ENCODE measurements at regions not wholly inside any gene's neighbourhood (a gene's known extent, or its start where the extent isn't known, plus 50 kb on each side); places are given as distances from the start of the nearest gene placed in this dataset.
A peak's percentile ranks its signal among the peaks of the same experiment; 100 is the strongest.
"Not testable (repeated sequence)": the region's sequence is repeated elsewhere in the genome, so short reads cannot be mapped to it uniquely, and the experiment has no call there.

DNA sequence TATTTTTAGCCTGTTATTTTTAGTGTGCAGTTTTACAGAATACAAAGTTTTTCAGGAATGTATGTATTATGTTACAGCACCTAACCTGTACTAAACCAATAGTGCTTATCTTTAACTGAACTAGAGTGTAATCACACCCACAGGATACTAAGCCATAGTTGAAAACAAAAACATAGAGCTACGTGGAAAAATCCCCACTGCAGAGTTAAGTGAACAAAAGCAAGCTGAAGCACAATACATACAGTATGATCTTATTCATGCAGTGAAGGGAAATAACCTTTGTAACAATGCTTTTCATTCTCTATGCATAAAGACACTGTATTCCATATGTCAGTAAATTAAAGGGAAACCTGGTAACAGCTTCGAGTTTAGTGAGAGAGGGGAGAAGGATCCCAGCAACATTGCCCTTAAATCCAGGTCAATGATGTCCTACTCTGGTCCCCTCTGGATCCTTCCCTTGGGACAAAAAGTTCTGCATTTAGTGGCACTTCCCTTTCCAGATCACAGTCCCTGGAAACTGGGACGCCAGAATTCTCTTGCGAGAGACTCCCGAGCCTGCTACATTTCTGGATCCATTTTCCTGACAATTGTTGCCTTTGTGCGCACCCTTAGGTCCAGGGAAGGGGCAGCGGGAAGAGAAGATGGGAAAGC is 121.3 kb upstream of the CCND2 start:
- ChIA-PET POLR2A (interaction anchor here (0.9 to 1.7 kb wide), 5 partner anchors 11 to 120 kb away, joined by 3 to 7 read pairs (median 4); no protein-coding TSS in a partner anchor), CTCF (interaction anchor here (0.7 to 5.0 kb wide), 5 partner anchors 9 to 125 kb away, joined by 3 to 21 read pairs (median 3); no protein-coding TSS in a partner anchor)
- no peaks in the 10 kb centered on the region for H3K27me3 Mint-ChIP-seq
- intact Hi-C loops (cut with micrococcal nuclease): no loop called here
- peaks cover 80% of the 10 kb centered on the region for H3K4me1 Mint-ChIP-seq (ENCODE audit: low read depth)
- H3K9me3 Mint-ChIP-seq: peaks cover 2% of the 10 kb centered on the region
- DNase-seq: no peak
- H3K4me3 Mint-ChIP-seq: no peak overlapping the region
- peak overlapping the region; percentile 90 for H3K27ac Mint-ChIP-seq
- no peaks in the 10 kb centered on the region for H3K36me3 Mint-ChIP-seq

- intact Hi-C loops (cut with micrococcal nuclease): no loop called here
- H3K4me3 Mint-ChIP-seq: no peak overlapping the region
- peaks cover 2% of the 10 kb centered on the region for H3K9me3 Mint-ChIP-seq
- ChIA-PET CTCF (interaction anchor here (0.7 to 5.0 kb wide), 5 partner anchors 8 to 125 kb away, joined by 3 to 21 read pairs (median 3); no protein-coding TSS in a partner anchor), POLR2A (interaction anchor here (0.9 to 1.7 kb wide), 5 partner anchors 10 to 120 kb away, joined by 3 to 7 read pairs (median 4); no protein-coding TSS in a partner anchor)
- peaks cover 85% of the 10 kb centered on the region for H3K4me1 Mint-ChIP-seq (ENCODE audit: low read depth)
- peak; percentile 8 for DNase-seq
- peak overlapping the region; percentile 90 for H3K27ac Mint-ChIP-seq
- H3K36me3 Mint-ChIP-seq: no peaks in the 10 kb centered on the region
- no peaks in the 10 kb centered on the region for H3K27me3 Mint-ChIP-seq
Measured at GRCh38 chr12:4151362-4152121, 122.0 kb upstream of the CCND2 start.

DNA sequence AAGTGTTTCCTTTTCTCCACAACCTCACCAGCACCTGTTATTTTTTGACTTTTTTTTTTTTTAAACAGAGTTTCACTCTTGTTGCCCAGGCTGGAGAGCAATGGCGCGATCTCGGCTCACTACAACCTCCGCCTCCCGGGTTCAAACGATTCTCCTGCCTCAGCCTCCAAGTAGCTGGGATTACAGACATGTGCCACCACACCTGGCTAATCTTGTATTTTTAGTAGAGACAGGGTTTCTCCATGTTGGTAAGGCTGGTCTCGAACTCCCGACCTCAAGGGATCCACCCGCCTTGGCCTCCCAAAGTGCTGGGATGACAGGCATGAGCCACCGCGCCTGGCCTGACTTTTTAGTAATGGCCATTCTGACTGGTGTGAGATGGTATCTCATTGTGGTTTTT is 123.2 kb upstream of the CCND2 start:
- CTCF ChIA-PET; H3K36me3 Mint-ChIP-seq; DNase-seq; H3K9me3 Mint-ChIP-seq; H3K27me3 Mint-ChIP-seq; H3K27ac Mint-ChIP-seq; intact Hi-C loops (cut with micrococcal nuclease); H3K4me3 Mint-ChIP-seq: not testable (repeated sequence)
- H3K4me1 Mint-ChIP-seq (ENCODE audit: low read depth): peaks cover 86% of the 10 kb centered on the region
- POLR2A ChIA-PET: interaction anchor here (0.6 kb wide), 1 partner anchor 126 kb away, joined by 4 read pairs; no protein-coding TSS in a partner anchor

DNA sequence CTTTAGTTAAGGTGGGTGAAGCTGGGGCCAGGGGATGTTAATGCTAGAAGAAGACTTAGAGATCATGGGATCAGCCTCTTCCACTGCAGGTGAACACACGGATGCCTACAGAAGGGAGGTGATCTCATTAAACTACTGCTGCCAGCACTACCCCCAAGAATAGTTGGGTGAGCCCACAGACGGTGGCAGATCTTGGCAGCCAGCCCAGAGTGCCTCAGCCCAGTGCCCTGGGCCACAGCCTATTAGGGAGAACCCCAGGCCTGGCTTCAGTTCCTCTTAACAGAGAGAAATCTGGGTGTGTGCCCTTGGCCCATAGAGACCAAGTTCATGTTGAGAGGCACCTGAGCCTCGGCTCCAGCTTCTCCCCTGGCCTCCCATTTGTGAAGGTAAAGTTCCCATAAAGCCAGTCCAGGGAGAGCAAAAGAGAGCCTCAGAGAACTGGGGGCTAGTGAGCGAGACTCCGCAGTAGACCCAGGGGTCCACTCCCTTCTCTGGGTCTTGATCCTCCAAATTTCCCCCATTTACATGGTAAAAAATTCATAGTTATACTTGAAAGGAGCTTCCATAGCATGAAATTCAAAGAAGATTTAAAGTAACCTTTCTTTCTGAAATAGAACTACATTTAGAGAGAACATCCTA is 125.0 kb upstream of the CCND2 start:
- DNase-seq: peak; percentile 72
- peaks cover 2% of the 10 kb centered on the region for H3K9me3 Mint-ChIP-seq
- CTCF ChIA-PET: interaction anchor here (1.2 kb wide), 1 partner anchor 36 kb away, joined by 3 read pairs; no protein-coding TSS in a partner anchor
- H3K27ac Mint-ChIP-seq: peak overlapping the region; percentile 53
- intact Hi-C loops (cut with micrococcal nuclease): loop anchor here (10.0 kb wide), 1 partner anchor 356 kb away; no protein-coding TSS in a partner anchor
- H3K4me3 Mint-ChIP-seq: no peak overlapping the region
- H3K4me1 Mint-ChIP-seq (ENCODE audit: low read depth): peaks cover 86% of the 10 kb centered on the region
- POLR2A ChIA-PET: interaction anchor here (0.6 to 9.7 kb wide), 2 partner anchors 125 to 193 kb away, joined by 3 to 205 read pairs; partner anchors contain the start of gene CCND2
- H3K36me3 Mint-ChIP-seq: no peaks in the 10 kb centered on the region
- no peaks in the 10 kb centered on the region for H3K27me3 Mint-ChIP-seq

- DNase-seq: no peak
- ChIA-PET POLR2A (interaction anchor here (0.8 to 9.7 kb wide), 11 partner anchors 8 to 127 kb away, joined by 3 to 205 read pairs (median 13); partner anchors contain the start of gene CCND2), CTCF (interaction anchor here (1.1 to 6.7 kb wide), 9 partner anchors 8 to 129 kb away, joined by 5 to 76 read pairs (median 9); no protein-coding TSS in a partner anchor)
- Mint-ChIP-seq H3K4me3 (peak overlapping the region; percentile 28), H3K4me1 (ENCODE audit: low read depth) (peaks cover 84% of the 10 kb centered on the region), H3K27ac (peak overlapping the region; percentile 91), H3K27me3 (no peaks in the 10 kb centered on the region), H3K9me3 (peaks cover 2% of the 10 kb centered on the region), H3K36me3 (no peaks in the 10 kb centered on the region)
- intact Hi-C loops (cut with micrococcal nuclease): loop anchor here (2.0 to 10.0 kb wide), 2 partner anchors 274 to 358 kb away; partner anchors contain the start of gene PARP11
Measured at GRCh38 chr12:4147031-4147481, 126.5 kb upstream of the CCND2 start.

- H3K4me3 Mint-ChIP-seq: peak overlapping the region; percentile 28
- H3K27me3 Mint-ChIP-seq: no peaks in the 10 kb centered on the region
- no peaks in the 10 kb centered on the region for H3K9me3 Mint-ChIP-seq
- H3K36me3 Mint-ChIP-seq: no peaks in the 10 kb centered on the region
- intact Hi-C loops (cut with micrococcal nuclease): loop anchor here (1.0 to 10.0 kb wide), 10 partner anchors 9 to 359 kb away; partner anchors contain the start of genes CCND2 and PARP11
- H3K4me1 Mint-ChIP-seq (ENCODE audit: low read depth): peaks cover 85% of the 10 kb centered on the region
- H3K27ac Mint-ChIP-seq: peak overlapping the region; percentile 91
- CTCF ChIA-PET: interaction anchor here (0.8 to 6.7 kb wide), 11 partner anchors 9 to 130 kb away, joined by 3 to 76 read pairs (median 8); no protein-coding TSS in a partner anchor
- DNase-seq: peak; percentile 87
- POLR2A ChIA-PET: interaction anchor here (1.2 to 9.7 kb wide), 15 partner anchors 8 to 148 kb away, joined by 3 to 205 read pairs (median 10); partner anchors contain the start of gene CCND2
Measured at GRCh38 chr12:4145990-4146859, 127.3 kb upstream of the CCND2 start.

DNA sequence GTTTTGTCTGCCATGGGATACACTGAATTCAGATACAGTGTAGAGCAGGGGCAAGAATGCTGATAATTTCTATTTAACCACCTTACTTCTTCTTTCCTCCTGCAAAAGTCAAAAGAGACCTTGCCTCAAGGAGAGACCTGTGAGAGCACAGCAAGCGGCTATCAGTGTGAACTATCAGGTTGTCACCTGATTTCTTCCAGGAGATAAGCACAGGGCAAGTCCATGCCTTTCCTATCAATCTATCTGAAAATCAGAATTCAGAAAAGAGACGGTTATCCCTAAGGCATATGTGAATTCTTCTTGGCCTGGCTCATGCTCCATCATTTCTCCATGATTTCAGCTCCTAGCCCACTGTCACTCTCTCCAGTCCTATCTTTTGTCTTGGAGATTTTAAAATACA is 128.9 kb upstream of the CCND2 start:
- H3K9me3 Mint-ChIP-seq: no peaks in the 10 kb centered on the region
- POLR2A ChIA-PET: interaction anchor here (0.8 to 9.7 kb wide), 7 partner anchors 26 to 129 kb away, joined by 3 to 205 read pairs (median 13); partner anchors contain the start of gene CCND2
- H3K4me3 Mint-ChIP-seq: no peak overlapping the region
- peak overlapping the region; percentile 91 for H3K27ac Mint-ChIP-seq
- H3K27me3 Mint-ChIP-seq: no peaks in the 10 kb centered on the region
- CTCF ChIA-PET: interaction anchor here (0.6 to 6.7 kb wide), 16 partner anchors 10 to 134 kb away, joined by 3 to 76 read pairs (median 6); partner anchors contain the start of gene CCND2
- H3K4me1 Mint-ChIP-seq (ENCODE audit: low read depth): peaks cover 90% of the 10 kb centered on the region
- H3K36me3 Mint-ChIP-seq: no peaks in the 10 kb centered on the region
- no peak for DNase-seq
- intact Hi-C loops (cut with micrococcal nuclease): loop anchor here (10.0 kb wide), 1 partner anchor 360 kb away; no protein-coding TSS in a partner anchor

DNA sequence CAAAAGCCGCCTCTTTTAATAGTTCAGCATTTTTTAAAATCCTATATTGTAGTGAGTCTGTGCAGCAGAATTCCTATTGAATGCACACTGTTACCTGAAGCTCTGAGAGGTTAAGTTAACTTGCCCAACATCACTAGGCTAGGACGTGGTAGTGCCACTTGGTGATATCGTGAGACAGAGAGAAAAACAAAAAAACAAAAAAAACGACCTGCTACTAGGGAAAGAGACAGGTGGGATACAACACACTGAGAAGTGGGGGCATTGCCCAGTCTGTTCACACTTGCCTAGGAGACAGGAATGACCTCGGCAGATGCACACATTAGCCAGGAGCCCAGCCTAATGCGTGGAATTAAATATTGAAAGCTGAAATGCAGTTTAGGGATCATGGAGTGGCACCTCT is 129.7 kb upstream of the CCND2 start:
- Mint-ChIP-seq H3K9me3 (peaks cover 5% of the 10 kb centered on the region), H3K27me3 (no peaks in the 10 kb centered on the region), H3K4me1 (ENCODE audit: low read depth) (peaks cover 93% of the 10 kb centered on the region), H3K27ac (peak overlapping the region; percentile 64), H3K4me3 (peak overlapping the region; percentile 21), H3K36me3 (no peaks in the 10 kb centered on the region)
- intact Hi-C loops (cut with micrococcal nuclease): loop anchor here (10.0 kb wide), 1 partner anchor 361 kb away; no protein-coding TSS in a partner anchor
- CTCF ChIA-PET: interaction anchor here (0.6 to 6.7 kb wide), 20 partner anchors 8 to 135 kb away, joined by 3 to 76 read pairs (median 6); partner anchors contain the start of gene CCND2
- DNase-seq: peak; percentile 45
- POLR2A ChIA-PET: interaction anchor here (0.8 to 9.7 kb wide), 5 partner anchors 26 to 130 kb away, joined by 3 to 205 read pairs (median 6); partner anchors contain the start of gene CCND2

DNA sequence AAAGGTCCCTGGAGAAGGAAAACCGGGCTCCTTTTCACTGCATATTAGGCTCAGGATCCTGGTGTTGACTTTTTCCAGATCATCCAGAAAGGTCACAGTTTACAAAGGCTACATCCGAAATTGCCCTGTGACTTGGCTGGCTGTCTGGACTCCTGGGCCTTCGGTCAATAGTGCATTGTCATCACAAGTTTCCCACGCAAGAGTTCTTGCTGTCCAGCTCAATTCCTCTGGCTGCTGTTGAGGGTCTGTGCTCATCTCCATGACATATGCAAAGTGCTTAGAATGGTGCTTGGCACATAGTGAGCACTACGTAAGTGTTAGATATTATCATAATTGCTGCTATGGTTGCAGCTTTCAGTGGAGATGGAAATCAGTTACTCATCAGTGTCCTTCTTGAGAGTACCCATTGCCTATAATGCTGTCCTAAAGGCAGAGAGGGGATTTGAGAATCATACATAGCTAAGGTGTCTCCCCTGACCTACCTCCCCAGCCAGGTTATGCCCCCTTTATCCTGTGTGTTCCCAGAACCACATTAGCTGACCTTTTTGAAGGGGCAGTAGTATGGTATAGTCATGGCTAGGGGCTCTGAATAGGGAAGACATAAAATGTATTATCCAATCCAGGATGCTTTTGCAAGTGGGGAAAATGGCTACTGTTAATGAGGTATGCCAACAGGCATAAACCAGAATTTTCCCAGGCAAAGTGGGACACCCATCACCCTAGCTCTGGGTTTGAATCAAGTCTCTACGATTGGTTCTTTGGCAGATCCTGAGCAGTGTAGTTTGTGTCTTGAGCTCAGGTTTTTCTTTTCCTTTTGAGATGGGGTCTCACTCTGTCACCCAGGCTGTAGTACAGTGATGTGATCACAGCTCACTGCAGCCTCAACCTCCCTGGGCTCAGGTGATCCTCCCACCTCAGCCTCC is 132.0 kb upstream of the CCND2 start:
- Mint-ChIP-seq H3K27me3 (no peaks in the 10 kb centered on the region), H3K4me1 (ENCODE audit: low read depth) (peaks cover 81% of the 10 kb centered on the region), H3K4me3 (no peak overlapping the region), H3K36me3 (no peaks in the 10 kb centered on the region), H3K27ac (peak overlapping the region; percentile 90), H3K9me3 (peaks cover 5% of the 10 kb centered on the region)
- ChIA-PET POLR2A (interaction anchor here (0.7 to 9.7 kb wide), 9 partner anchors 11 to 148 kb away, joined by 3 to 205 read pairs (median 4); partner anchors contain the start of gene CCND2), CTCF (interaction anchor here (0.6 to 6.7 kb wide), 18 partner anchors 12 to 256 kb away, joined by 3 to 76 read pairs (median 6); partner anchors contain the start of gene CCND2)
- intact Hi-C loops (cut with micrococcal nuclease): loop anchor here (10.0 kb wide), 1 partner anchor 363 kb away; no protein-coding TSS in a partner anchor
- no peak for DNase-seq
